Gastrocnemius medialis (tissue), 4 donors: ENCODE measurements at regions not wholly inside any gene's neighbourhood (a gene's known extent, or its start where the extent isn't known, plus 50 kb on each side); places are given as distances from the start of the nearest gene placed in this dataset.

Experiments used
- ATAC-seq, 2 donors: fragments of 150-250 bp; one replicate each; pipeline ENCODE4 v1.9.1; 2016
- DNase-seq, 2 donors: peaks; one replicate each; pipeline ENCODE4 v3.0.0-alpha.2; 2019
- H3K27ac ChIP-seq, 4 donors: fragments of 200-600 bp; sonication (generic); 1 replicate in 1 of 4; 2 replicates in 3 of 4; pipeline ENCODE4 v1.5.1; 2016 to 2018; ENCODE audit warnings: mild to moderate bottlenecking in 2 of 4, moderate library complexity in 1 of 4
- H3K27me3 ChIP-seq, 3 donors: fragments of 200-600 bp; sonication (generic) in 2 of 3; 1 replicate in 1 of 3; 2 replicates in 2 of 3; pipeline versions ENCODE4 v1.5.1 to v1.6.0; 2016 to 2019; ENCODE audit warnings: mild to moderate bottlenecking in 1 of 3, moderate library complexity in 1 of 3
- H3K36me3 ChIP-seq, 2 donors: fragments of 200-600 bp; sonication (generic) in 1 of 2; one replicate each; pipeline ENCODE4 v1.5.1; 2017 to 2018
- H3K4me1 ChIP-seq, 2 donors: fragments of 200-600 bp; sonication (generic) in 1 of 2; one replicate each; pipeline ENCODE4 v1.5.1; 2016 to 2017; ENCODE audit warnings: mild to moderate bottlenecking in 2 of 2
- H3K4me3 ChIP-seq, 4 donors: fragments of 200-600 bp; sonication (generic) in 3 of 4; 1 replicate in 1 of 4; 2 replicates in 3 of 4; pipeline ENCODE4 v1.5.1; 2016 to 2019; ENCODE audit warnings: mild to moderate bottlenecking in 2 of 4
- H3K9me3 ChIP-seq, 3 donors: fragments of 200-600 bp; sonication (generic) in 2 of 3; 1 replicate in 1 of 3; 2 replicates in 2 of 3; pipeline ENCODE4 v1.5.1; 2016 to 2019
- CTCF ChIP-seq, 5 experiments: fragments of 450-650 bp in 3 of 5; fragments of 200-600 bp in 2 of 5; sonication (generic) in 2 of 5; IDR thresholded peaks in 4 of 5; conservative IDR thresholded peaks in 1 of 5; 1 replicate in 4 of 5; 2 replicates in 1 of 5; pipeline ENCODE4 v1.5.1; 2016 to 2019; ENCODE audit warnings: antibody characterized with exemption in 5 of 5, mild to moderate bottlenecking in 3 of 5, moderate library complexity in 3 of 5
- POLR2A ChIP-seq, 2 donors: fragments of 450-650 bp; IDR thresholded peaks; one replicate each; pipeline ENCODE4 v1.6.1; 2017; ENCODE audit warnings: antibody characterized with exemption in 2 of 2, mild to moderate bottlenecking in 2 of 2, moderate library complexity in 2 of 2
- in situ Hi-C, 4 donors: fragments of 200-750 bp; cut with MboI; loops; one replicate each; pipeline versions ENCODE4 v1.15.0 to v1.8.0; 2017; ENCODE audit warnings: low sequenced_read_pairs in 4 of 4
- intact Hi-C: fragments of 100-400 bp; cut with DNase I; formaldehyde crosslinking; loops from one replicate; pipeline ENCODE4 v1.15.1; 2023; ENCODE audit warnings: low total_unique reads

DNA sequence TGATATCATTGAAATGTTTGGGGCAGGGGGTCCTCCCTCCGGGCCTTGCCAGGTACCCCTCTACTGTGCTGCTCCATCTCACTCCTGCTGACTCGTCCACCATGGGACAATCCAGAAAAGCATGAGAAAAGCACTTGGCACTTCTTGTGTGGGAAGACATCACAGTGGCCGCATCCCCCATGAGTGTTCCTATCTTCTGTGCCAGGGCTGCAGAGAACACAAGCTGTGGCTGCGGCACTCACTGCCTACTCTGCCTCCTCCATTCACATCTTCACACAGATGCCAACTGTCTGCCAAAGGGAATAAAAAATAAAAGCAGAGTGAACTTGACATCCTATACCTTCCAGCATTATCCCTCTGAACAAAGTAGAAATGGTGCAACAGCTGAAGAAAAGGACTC lies 117.4 kb upstream of the PROKR2 start:
- DNase-seq (no peak), ATAC-seq (no peak)
- no peaks in the 10 kb centered on the region for H3K4me1 ChIP-seq
- no peaks in the 10 kb centered on the region for H3K9me3 ChIP-seq
- intact Hi-C loops, result no loop called here
- no peaks in the 10 kb centered on the region for H3K36me3 ChIP-seq
- no peak for TF ChIP-seq POLR2A (IDR thresholded peaks at IDR 0.05)
- no peak for TF ChIP-seq CTCF (IDR thresholded peaks at IDR 0.05 in 4 of 5, conservative IDR thresholded peaks at IDR 0.05 in 1 of 5)
- H3K27me3 ChIP-seq, result no peaks in the 10 kb centered on the region
- H3K4me3 ChIP-seq, result no peak overlapping the region
- in situ Hi-C loops, result no loop called here
- H3K27ac ChIP-seq, result no peak overlapping the region

GRCh38 chr20:5433352-5433751 lies 116.6 kb upstream of the PROKR2 start:
- TF ChIP-seq CTCF (IDR thresholded peaks at IDR 0.05 in 4 of 5, conservative IDR thresholded peaks at IDR 0.05 in 1 of 5) (no peak), POLR2A (IDR thresholded peaks at IDR 0.05) (no peak)
- intact Hi-C loops (no loop called here), in situ Hi-C loops (no loop called here)
- H3K36me3 ChIP-seq, result no peaks in the 10 kb centered on the region
- no peak overlapping the region for H3K4me3 ChIP-seq
- ATAC-seq, result no peak
- H3K4me1 ChIP-seq, result no peaks in the 10 kb centered on the region
- no peaks in the 10 kb centered on the region for H3K27me3 ChIP-seq
- H3K27ac ChIP-seq, result no peak overlapping the region
- H3K9me3 ChIP-seq, result no peaks in the 10 kb centered on the region
- DNase-seq, result no peak

DNA sequence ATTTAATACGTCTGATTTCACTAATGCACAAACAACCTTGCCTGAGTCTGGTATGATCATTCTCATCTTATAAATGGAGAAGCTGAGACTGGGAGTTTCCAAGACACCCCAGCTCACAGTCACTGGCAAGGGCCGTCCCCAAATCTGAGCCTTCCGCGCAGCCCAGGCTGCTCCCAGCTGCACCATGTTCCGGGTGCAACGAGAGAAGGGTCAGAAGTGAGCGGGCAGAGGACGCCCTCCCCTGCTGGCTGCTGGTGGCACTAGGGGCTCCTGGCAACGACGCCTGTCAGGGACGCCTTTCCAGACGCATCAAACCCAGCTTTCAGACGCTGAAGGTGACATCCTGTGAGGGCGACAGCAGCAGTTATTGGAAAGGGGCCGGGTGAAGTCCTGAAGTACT lies 115.3 kb upstream of the PROKR2 start:
- Histone ChIP-seq H3K4me3 (no peak overlapping the region), H3K27ac (no peak overlapping the region), H3K9me3 (no peaks in the 10 kb centered on the region), H3K27me3 (no peaks in the 10 kb centered on the region), H3K4me1 (no peaks in the 10 kb centered on the region), H3K36me3 (no peaks in the 10 kb centered on the region)
- ATAC-seq, result no peak
- intact Hi-C loops, result no loop called here
- TF ChIP-seq CTCF (IDR thresholded peaks at IDR 0.05 in 4 of 5, conservative IDR thresholded peaks at IDR 0.05 in 1 of 5) (no peak), POLR2A (IDR thresholded peaks at IDR 0.05) (no peak)
- no peak for DNase-seq
- in situ Hi-C loops, result no loop called here

DNA sequence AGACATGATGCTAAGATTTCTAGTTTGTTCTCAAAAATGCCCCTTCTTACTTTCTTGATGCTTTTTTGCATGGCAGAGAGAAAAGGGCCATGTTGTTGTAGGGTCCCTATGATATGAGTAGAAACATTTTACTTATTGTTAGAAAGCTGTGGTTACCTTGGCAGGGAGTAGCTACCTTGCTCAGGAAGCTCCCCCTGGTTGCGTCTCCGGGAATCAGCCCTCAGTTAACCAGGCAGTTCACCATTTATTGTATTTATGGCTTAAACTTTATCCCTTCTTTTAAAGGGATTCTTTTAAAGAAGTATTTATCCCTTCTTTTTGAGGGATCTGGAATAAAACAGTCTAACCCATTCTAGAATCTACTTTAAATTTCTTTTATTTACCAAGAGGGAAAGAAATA lies 113.9 kb upstream of the PROKR2 start:
- no peak for ATAC-seq
- H3K4me3 ChIP-seq, result no peak overlapping the region
- in situ Hi-C loops (no loop called here), intact Hi-C loops (no loop called here)
- H3K36me3 ChIP-seq, result no peaks in the 10 kb centered on the region
- H3K9me3 ChIP-seq, result no peaks in the 10 kb centered on the region
- H3K27me3 ChIP-seq, result no peaks in the 10 kb centered on the region
- DNase-seq, result no peak
- no peak overlapping the region for H3K27ac ChIP-seq
- TF ChIP-seq POLR2A (IDR thresholded peaks at IDR 0.05) (no peak), CTCF (IDR thresholded peaks at IDR 0.05 in 4 of 5, conservative IDR thresholded peaks at IDR 0.05 in 1 of 5) (no peak)
- no peaks in the 10 kb centered on the region for H3K4me1 ChIP-seq

- ATAC-seq (no peak), DNase-seq (no peak)
- Histone ChIP-seq H3K36me3 (no peaks in the 10 kb centered on the region), H3K27me3 (no peaks in the 10 kb centered on the region), H3K4me3 (no peak overlapping the region), H3K4me1 (no peaks in the 10 kb centered on the region), H3K9me3 (no peaks in the 10 kb centered on the region), H3K27ac (no peak overlapping the region)
- in situ Hi-C loops, result no loop called here
- intact Hi-C loops, result no loop called here
- TF ChIP-seq CTCF (IDR thresholded peaks at IDR 0.05 in 4 of 5, conservative IDR thresholded peaks at IDR 0.05 in 1 of 5) (no peak), POLR2A (IDR thresholded peaks at IDR 0.05) (no peak)
Observed at GRCh38 chr20:5426026-5426425, 109.3 kb upstream of the PROKR2 start.
